Fibroblast of gingiva (primary cell): ENCODE measurements at regions not wholly inside any gene's neighbourhood (a gene's known extent, or its start where the extent isn't known, plus 50 kb on each side); places are given as distances from the start of the nearest gene placed in this dataset.
"Not testable (repeated sequence)": the region's sequence is repeated elsewhere in the genome, so short reads cannot be mapped to it uniquely, and the experiment has no call there.

Experiments
- DNase-seq: peaks from one replicate; pipeline ENCODE4 v3.0.0-alpha.2; 2011; ENCODE audit warnings: low read depth

- not testable (repeated sequence) for DNase-seq
These were observed 630.1 kb upstream of the NXPH2 start for GRCh38 chr2:139410147-139410832.

- no peak for DNase-seq
These were observed 629.0 kb upstream of the NXPH2 start for GRCh38 chr2:139409212-139409611.

GRCh38 chr2:139403948-139404347 lies 623.8 kb upstream of the NXPH2 start:
- no peak for DNase-seq

- DNase-seq = no peak
These were observed 614.6 kb upstream of the NXPH2 start for GRCh38 chr2:139394801-139395200.

GRCh38 chr2:139389391-139389790 lies 609.2 kb upstream of the NXPH2 start:
- DNase-seq = no peak

- no peak for DNase-seq
These were observed 606.2 kb upstream of the NXPH2 start for GRCh38 chr2:139386401-139386800.

- no peak for DNase-seq
These were observed 603.3 kb upstream of the NXPH2 start for GRCh38 chr2:139383532-139383931.

GRCh38 chr2:139380051-139380450 lies 599.9 kb upstream of the NXPH2 start:
- no peak for DNase-seq

- DNase-seq = no peak
These were observed 598.2 kb upstream of the NXPH2 start for GRCh38 chr2:139378373-139378772.

- DNase-seq = no peak
These were observed 594.2 kb upstream of the NXPH2 start for GRCh38 chr2:139374296-139374850.

GRCh38 chr2:139369423-139370409 lies 589.5 kb upstream of the NXPH2 start:
- DNase-seq = no peak

GRCh38 chr2:139367416-139367815 lies 587.2 kb upstream of the NXPH2 start:
- DNase-seq = no peak

GRCh38 chr2:139366681-139367080 lies 586.5 kb upstream of the NXPH2 start:
- DNase-seq = no peak

- DNase-seq = no peak
These were observed 585.0 kb upstream of the NXPH2 start for GRCh38 chr2:139365189-139365588.

GRCh38 chr2:139360654-139361053 lies 580.5 kb upstream of the NXPH2 start:
- no peak for DNase-seq

GRCh38 chr2:139359818-139360217 lies 579.6 kb upstream of the NXPH2 start:
- DNase-seq = no peak

GRCh38 chr2:139357972-139358371 lies 577.8 kb upstream of the NXPH2 start:
- no peak for DNase-seq

- DNase-seq = no peak
These were observed 574.3 kb upstream of the NXPH2 start for GRCh38 chr2:139354518-139354917.

GRCh38 chr2:139353874-139354273 lies 573.7 kb upstream of the NXPH2 start:
- DNase-seq = no peak

- DNase-seq = no peak
These were observed 537.1 kb upstream of the NXPH2 start for GRCh38 chr2:139317259-139317658.

- no peak for DNase-seq
These were observed 533.9 kb upstream of the NXPH2 start for GRCh38 chr2:139314059-139314458.

GRCh38 chr2:139296672-139297209 lies 516.6 kb upstream of the NXPH2 start:
- DNase-seq = no peak
